HG02852 (cell line): ENCODE measurements at regions not wholly inside any gene's neighbourhood (a gene's known extent, or its start where the extent isn't known, plus 50 kb on each side); places are given as distances from the start of the nearest gene placed in this dataset.

ENCODE experiments used
- ATAC-seq: cut with Tn5 transposase; IDR thresholded peaks from one replicate; pipeline ENCODE4 v1.9.1; 2021; ENCODE audit warnings: mild to moderate bottlenecking, moderate library complexity; ENCODE audit not compliant: unreplicated experiment

DNA sequence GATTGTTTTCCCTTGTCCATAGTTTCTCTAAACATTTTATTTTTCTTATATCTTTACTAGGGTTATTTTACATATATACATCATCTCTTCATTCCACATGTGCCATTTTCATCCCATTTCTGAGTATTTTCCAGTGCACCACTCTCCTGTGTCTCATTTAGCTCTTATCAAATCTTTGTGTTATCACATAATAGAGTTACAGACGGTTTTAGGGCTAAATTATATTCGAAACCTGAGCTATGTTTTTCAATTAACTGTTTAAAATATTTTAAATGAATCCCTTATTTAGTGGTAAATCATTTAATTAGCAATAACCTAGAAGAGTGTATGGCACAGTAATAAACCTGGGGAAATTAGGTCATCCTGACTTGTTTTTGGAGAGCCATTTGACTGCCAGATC, 160.4 kb upstream of the DCN start:
- no peak for ATAC-seq

DNA sequence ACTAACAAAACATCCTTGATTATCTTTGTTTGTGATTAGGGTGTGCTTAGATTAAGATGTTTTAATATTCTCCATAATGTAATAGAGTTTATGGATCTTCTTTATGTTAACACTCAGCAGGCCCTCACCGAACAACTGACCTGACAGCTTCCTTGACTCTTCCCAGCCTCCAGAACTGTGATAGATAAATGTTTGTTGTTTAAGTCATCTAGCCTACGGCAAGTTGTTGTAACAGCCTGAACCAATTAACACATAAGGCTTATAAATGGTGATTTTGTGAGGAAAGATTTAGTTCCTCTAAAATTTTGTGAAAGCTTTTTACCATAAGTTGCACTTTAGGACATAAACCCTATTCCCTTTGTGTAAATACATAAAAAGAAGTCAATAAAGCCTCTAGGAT, 156.5 kb upstream of the DCN start:
- ATAC-seq, result no peak

DNA sequence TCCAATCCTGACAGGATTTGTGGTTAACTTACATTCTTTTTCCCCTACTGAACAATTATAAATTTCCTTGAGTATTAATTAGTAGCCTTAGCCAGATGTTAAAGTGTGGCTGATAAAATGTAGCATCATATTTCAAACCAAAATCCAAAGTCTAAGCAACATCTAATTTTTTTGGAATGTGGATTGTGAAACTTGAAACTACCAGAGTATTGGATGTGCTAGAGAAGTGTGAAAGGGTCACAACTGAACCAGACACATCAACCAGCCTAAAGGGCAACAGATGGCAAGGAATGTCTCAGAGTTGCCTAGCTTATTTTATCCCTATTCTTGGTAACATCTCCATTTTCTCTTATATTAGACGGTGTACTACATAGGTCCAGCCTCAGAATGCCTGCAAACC, 153.1 kb upstream of the DCN start:
- no peak for ATAC-seq

DNA sequence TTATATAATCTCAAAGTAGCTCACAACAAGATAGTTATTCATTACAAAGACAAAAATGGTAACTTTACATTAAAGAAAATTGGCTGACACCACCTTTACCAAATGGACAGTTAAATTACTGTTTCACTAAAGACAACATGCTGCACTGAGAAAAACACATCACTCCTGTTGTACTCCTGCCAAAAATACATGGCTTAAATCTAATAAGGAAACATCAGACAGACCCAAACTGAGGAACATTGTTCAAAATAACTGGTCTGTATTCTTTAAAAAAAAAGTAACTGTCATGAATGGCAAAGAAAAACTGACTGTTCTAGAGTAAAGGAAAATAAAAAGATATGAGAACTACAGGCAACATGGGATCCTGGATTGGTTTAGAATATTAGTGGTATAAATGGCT, 151.3 kb upstream of the DCN start:
- ATAC-seq, result no peak

DNA sequence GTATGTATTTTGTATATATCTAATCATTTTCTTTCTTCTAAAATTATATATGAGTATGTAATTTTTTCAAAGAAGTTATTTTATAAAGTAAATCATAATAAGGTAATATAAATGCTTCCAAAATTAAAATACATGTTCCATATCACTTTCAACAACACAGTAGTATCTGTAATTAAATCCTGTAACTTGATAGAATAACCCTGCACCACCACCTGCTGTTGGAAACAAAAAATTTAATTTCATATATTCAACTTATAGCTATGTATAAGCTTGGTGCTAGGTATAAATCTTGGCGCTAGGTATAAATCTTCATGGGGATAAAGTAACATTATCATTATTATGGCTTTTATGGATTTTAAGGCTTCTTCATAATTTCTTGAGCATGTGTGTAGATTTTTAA, 149.7 kb upstream of the DCN start:
- no peak for ATAC-seq

DNA sequence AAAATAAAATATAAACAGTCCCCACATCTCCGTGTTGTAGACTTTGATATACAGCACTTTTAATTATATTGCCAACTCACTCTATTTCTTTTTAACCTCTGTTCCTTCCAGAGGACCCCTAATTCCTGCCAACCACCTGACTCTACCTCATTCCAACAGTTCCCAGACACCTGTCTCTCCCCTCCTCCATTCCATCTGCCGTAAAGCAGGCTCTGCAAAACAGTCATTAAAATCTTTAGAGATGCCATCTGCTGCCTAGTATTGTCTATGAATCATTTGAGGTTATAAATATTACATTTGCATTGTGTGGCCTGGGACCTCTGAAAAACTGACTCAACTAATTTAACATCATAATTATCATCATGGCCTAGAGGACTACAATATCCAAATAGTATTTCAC, 148.8 kb upstream of the DCN start:
- ATAC-seq, result no peak

DNA sequence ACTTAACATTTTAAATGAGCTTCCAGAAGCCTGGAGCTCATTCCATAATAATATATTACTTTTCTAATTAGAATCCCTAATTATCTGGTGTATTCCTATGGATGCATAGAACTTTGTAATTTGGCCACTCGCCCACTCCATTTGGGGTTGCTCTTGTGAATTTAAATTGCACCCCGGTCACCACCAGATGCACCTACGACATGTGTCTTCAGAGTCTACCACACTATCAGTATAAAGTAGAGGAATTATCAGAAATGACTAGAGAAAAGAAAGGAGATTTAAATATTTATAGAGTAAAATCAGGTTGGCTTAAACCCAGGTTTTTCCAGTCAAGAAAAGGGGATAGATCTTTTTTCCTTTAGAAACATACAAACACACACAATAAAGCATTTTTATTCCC, 145.8 kb upstream of the DCN start:
- no peak for ATAC-seq

DNA sequence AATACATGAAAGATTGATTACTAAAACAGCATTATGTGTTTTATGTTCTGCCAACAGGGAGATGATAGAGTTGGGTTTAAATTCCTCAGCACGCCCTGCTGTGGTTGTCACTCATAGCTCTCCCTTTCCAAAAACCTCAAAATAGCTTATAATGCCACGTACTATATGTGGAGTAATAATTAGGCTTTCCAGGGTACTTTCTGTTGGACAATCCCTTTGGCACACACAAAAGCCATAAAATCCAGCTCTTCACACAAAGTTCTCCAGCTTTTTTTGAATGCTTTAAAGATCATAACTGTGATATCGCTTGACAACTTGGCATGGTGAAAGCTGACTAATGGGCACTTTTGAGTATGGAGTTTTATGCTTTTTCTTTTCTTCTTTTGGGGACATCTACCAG, 145.3 kb upstream of the DCN start:
- no peak for ATAC-seq

DNA sequence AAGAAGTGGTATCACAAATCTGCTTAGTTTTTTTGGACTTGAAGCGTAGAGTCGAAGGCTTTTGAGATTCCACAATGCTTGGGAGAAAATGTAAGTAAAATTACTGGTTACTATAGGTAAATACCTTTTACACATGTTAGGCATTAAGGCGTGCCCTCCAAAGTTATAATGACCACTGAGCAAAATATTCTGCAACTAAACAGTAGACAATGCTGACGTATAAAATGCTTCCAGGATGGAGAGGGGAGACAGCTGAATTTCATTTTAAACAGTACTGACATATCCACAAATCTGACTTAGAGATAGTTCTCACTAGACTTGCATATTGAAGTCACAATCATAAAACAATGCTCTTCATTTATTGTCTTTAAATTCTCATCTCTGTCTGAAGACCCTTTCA, 144.5 kb upstream of the DCN start:
- no peak for ATAC-seq

DNA sequence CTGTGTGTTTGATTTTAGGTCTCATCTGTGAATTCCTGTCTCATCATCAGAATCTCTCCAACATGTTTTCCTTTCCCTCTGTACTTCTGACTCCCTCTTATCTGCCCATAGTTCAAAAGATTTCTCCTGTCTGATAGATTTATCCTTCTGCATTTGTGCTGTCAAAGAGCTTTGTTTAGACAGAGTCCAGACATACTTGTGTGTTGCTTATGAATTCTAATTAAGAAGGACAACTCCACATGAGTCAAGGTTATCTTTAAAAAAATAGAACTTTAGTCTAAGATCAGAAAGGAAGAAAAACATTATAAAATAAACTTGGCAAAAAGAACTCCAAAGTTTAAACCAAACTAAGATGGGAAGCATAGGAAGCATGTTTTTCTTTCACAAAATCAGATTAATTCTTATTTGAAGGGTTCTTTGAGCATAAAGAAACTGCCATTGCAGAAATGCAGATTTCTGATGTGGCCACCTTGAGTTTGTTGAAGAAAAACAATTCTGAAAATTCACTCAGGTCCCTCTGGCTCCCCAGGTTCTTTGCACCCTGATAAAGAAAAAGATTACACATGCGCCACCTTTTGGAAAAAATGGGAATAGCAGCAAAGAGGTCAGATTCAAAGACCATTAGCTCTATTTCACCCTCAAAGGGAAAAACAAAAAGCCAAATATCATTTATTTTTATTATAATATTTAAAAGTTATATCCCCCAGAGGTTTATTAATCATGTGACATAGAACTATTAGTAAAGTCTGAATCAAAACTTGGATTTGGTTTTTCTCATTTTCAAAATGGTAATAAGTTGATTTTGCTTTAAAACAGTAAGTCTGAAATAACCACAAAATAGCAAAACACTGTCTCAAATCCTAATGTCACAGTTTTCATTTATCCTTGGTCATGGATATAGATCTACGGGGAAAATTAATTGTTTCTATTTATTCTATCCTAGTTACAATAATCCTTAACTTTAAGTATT, 143.7 kb upstream of the DCN start:
- peak; percentile 82 for ATAC-seq

DNA sequence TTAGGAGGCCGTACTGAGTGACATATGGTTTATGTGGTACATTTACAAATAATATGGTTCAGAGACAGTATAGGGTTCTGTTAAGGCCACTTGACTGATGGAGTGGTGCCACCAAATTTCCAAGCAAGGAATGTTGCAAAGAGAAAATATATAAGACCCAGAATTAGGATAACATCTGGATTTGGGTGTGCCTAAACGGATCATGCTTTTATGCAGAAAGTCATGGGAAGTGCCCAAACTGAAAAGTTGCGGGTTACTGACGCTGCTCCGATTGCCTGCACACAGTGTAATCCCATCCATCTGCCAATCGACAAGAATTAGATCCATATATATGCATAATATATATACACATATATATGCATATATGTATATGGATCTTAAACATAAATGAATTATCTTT, 138.4 kb upstream of the DCN start:
- no peak for ATAC-seq

DNA sequence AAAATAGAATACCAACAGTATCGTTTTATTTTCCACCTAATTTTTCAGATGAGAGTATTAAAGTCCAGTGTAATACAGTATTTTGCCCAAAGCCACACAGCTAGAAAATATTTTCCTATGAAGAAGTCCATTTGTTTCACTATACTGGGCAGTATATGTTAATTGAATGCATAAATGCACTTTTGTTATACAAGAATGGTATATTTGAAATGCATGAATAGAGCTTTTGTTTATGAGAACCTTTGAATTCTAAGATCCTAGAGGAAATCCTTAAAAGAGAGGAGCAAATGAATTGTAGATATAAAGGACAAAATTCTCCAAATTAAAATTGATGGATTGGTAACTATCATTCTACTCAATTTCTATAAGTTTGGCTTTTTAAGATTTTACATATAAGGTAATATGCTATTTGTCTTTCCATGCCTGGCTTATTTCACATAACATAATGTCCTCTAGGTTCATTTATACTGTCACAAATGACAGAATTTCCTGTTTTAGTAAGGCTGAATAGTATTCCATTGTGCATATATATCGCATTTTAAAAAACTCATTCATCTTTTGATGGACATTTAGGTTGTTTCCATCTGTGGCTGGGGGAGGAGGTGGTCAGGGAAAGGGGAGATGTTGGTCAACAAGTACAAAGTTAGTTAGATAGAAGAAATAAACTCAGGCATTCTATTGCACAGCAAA, 136.6 kb upstream of the DCN start:
- ATAC-seq, result no peak

DNA sequence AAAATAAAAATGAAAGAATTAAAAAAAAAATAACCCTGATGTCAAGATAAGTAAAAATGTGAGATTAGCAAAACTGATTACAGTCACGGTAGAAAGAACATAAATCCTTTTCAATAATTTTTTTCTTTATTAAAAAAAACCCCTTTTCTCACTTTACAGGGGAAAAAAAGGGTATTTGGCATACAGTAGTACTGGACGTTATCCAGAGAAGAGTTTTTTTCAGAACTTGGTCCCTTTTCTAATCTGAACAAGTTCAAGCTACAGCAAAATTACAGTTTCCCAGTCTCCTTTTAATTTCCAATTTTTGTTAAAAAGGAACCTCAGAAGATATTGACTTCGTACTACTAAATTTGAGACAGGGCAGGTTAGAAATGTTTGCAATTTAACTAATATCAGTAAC, 134.7 kb upstream of the DCN start:
- no peak for ATAC-seq

DNA sequence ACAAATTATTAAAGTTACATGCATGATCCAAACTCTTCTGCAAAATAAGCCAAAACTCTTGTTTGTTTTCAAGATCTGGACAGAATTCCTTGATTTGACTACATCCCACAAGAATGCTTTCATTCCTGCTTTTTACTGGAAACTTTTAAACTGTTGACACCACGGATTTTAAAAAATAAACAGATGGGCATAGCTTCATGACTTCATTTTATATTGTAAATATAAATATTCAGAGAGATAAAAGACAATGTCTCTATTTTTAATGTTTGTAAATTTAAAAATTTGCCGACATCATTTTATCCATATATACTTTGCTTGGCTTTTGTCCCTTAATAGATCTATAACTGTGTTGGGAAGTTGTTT, 134.3 kb upstream of the DCN start:
- ATAC-seq, result no peak

DNA sequence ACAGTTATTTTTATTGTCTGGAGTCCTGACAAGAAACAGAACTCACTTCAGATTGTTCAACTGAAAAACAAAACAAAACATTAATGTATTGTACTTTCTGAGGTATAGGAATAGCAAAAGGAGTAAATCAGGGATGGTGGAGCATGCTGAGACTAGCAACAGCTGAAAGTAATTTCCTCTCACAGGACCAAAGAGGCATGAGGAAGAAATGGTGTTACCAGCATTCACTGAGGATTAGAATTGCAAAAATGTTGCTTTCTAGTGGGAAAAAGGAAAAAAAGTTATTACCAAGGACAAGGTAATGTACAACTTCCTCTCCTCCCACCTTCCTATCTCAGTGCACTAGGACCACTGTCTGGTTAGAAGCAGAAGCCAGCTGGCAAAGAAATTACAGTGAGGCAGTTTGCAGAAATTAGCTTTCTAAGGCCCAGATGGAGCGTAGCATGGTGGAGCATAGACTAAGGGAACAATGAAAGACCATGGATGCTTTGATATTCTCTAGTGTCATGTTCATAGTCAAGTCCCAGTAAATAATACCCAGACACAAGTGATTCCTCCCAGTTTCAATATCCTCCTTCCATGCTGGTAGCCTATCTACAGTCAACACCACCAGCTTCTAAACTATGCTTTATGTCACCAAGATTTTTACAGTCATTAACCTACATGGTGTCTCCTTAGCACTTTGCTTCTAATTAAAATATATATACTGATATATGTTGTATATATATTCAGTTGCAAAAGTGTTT, 133.7 kb upstream of the DCN start:
- ATAC-seq, result no peak

DNA sequence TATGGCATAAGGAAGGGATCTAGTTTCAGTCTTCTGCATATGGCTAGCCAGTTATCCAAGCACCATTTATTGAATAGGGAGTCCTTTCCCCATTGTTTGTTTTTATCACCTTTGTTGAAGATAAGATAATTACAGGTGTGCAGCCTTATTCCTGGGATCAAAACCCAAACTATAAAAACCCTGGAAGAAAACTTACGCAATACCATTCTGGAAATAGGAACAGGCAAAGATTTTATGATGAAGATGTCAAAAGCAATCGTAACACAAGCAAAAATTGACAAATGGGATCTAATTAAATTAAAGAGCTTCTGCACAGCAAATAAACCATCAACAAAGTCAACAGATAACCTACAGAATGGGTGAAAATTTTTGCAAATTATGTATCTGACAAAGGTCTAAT, 128.5 kb upstream of the DCN start:
- no peak for ATAC-seq

DNA sequence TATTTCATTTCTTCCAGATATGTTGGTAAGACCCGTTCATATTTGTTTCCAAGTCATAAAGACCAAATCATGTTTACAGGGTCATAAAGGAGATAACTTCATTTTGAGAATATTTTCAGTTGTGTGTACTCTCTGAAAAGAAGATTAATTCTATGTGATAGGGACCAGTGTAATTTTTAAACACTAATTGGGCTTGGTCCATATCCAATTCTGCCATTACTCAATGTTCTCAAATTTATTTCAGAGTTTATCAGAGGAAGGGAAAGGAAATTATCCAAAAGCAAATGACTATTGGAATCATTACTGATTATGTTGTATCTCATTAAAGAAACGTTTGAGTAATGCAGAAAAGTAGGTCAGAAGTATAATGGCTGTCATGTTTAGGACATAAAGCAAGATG, 126.8 kb upstream of the DCN start:
- ATAC-seq, result no peak

DNA sequence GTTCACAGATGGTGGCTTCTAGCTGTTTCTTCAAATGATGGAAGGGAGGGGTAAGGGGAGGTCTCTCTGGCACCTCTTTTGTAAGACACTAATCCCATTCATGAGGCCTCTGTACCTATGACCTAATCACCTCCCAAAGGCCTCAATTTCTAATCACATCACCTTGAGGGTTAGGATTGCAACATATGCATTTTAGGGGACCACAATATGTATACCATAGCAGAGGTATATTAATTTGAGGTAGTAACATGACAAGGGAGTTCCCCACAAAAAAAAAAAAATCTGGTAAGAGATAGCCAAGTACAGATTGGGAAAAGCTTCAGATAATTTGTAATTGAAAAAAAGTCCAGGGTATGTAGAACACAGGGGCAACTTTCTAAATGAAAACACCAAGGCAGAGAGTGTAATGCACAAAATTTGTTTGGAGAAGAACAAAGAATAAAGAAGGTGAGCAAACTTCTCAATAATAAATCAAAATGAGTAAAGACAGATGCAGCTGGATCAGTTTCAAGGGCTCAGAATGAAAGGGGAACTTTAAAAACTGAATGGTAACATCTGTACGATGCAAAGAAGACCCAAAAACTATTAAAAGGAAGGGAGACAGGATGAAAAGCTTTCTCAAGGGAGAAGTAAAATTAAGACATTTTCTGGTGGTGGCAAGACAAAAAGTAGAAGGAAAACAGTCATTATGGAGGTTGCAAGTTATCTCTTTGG, 125.5 kb upstream of the DCN start:
- no peak for ATAC-seq

DNA sequence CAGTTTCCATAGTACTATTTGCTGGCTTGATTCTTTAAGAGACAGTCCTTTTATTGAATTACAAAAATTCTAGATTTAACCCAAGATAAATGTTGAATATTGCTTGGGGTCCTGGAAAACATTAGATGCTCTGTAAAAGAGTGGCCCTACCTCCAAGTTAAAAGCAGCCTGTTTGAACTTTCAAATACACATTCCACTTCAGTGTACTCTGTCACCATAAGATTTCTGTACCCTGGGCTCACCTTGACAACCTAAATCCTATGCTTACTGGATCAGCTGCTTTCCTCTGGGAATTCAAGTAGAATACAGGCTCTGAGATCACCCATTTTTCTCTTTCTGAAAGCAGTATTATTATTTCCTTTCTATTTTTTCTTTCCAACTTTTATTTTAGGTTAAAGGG, 107.7 kb upstream of the DCN start:
- no peak for ATAC-seq

DNA sequence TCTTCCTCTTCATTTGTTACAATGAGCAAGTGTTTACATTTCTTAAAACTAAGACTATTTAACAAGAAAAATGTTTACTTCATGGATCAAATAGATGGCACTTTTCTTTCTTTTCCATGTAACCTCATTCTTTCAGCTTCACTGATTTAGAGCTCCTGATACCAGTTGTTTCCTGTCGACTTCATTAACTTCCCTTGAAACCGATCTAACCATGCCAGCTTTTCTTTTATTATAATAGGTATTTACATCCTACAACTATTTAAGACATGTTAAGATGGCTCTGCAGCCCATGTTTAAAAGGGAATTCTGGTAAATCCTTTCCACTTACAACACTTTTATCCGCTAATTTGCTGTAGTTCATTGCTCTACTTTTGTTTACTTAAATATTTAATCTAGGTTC, 107.3 kb upstream of the DCN start:
- ATAC-seq, result no peak

DNA sequence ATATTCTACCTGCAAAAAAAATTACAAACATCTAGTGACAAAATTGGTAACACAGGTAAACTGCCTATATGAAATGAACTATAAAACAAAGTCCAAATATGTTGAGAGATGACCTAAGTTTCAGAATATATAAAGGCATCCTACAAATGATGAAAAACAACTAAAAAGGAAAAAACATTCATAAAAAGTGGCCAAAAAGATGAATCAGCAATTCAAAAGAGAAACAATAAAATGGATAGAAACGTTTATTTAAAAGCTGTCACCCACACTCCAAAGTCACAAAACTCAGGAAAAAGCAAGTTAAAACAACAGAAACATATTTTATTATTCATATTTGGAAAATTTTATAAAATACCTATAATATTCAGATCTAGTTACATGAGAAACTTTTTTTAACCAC, 106.5 kb upstream of the DCN start:
- no peak for ATAC-seq
